GM19468 (cell line): ENCODE measurements at regions not wholly inside any gene's neighbourhood (a gene's known extent, or its start where the extent isn't known, plus 50 kb on each side); places are given as distances from the start of the nearest gene placed in this dataset.

Experiments
- ATAC-seq: cut with Tn5 transposase; IDR thresholded peaks from one replicate; pipeline ENCODE4 v1.9.1; 2021; ENCODE audit warnings: mild to moderate bottlenecking, moderate library complexity, moderate number of reproducible peaks; ENCODE audit not compliant: unreplicated experiment; ENCODE audit errors: extremely low read depth

DNA sequence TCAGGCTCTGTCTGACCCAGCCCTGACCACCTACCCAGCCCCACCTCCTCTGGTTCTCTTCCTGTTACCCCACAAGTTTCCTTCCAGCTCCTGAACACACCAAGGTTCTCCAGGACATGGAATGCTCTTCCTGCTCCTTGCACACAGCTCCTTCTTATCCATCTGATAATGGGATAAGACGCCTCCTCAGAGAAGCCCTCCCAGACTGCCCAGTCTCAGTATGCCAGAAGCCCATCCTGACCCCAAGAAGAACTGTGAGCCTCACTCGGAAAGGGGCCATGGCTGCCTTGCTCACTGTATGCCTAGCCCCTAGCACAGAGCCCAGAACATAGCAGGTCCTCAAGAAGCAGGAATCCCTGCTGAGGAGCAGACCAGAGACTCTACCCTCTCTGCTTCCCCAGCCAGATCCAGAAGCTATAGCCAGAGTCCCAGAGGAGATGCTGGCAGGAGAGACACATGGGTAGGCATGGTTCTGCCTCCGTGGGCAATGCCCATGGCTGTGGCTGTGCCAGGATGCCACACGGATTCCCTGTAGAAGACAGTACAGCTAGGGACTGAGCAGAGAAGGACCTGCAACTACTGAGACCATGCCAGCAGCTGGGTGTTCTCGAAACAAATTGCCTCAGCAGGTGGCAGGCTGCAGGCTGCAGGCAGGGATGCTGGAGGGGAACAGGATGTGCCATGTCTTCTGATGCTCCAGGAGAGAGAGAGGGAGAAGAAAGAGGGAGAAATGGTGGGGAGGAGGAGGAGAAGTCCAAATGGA lies 74.0 kb upstream of the LINGO1 start:
- no peak for ATAC-seq

GRCh38 chr15:77702211-77702957 lies 69.7 kb upstream of the LINGO1 start:
- no peak for ATAC-seq

DNA sequence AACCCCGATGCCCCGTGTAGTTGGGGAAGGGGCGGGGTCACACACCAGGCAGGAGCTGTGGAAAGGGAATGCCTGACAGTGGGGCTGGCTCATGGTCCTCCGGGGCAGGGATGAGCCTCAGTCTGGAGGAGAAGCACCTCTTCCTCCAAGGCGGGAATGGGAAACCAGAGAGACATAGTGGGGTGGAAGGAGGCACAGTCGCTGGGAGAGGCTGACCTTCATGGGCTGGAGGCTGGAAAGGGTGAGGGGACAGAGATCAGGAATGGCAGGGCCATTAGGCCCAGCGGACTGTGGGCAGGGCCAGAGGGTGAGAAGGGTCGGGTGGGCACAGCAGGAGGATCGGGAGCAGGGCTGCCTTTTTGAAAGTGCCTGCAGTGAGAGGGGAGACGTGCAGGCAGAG lies 65.8 kb upstream of the LINGO1 start:
- ATAC-seq, result no peak

DNA sequence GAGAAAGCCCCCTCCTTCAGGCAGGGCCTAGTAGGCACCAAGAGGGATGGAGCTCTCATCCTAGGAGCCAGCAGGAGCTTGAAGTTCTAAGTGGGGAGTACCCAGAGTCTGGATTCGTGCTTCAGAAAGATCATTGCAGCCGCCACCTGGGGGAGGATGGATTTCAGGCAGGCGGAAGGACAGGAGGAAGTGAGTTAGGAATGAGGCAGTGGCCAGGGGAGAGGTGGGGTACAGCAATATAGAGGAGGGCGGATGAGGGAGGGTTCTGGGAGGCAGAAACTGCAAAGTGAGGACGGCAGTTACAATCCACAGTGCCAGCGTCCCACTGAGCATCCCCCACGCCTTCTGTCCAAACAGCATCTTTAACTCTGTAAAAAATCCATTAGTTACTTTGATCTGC lies 65.2 kb upstream of the LINGO1 start:
- no peak for ATAC-seq

DNA sequence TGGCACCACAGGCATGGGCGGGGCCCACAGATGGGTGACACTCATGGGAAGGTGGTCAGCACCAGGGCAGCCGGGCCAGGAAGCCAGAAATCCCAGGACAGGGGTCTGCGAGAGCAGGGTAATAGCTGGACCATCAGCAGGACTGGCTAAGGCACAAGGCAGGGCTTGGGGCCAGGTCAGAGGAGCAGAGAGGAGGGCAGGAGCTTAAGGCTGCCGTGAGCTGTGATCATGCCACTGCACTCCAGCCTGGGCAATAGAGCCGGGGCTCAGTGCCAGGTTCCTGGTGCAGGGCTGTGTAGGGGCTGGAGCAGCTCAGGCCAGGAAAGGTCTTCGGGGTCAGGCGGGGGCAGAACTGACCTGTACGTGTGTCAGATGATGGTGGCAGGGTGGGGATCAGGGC lies 64.2 kb upstream of the LINGO1 start:
- no peak for ATAC-seq

DNA sequence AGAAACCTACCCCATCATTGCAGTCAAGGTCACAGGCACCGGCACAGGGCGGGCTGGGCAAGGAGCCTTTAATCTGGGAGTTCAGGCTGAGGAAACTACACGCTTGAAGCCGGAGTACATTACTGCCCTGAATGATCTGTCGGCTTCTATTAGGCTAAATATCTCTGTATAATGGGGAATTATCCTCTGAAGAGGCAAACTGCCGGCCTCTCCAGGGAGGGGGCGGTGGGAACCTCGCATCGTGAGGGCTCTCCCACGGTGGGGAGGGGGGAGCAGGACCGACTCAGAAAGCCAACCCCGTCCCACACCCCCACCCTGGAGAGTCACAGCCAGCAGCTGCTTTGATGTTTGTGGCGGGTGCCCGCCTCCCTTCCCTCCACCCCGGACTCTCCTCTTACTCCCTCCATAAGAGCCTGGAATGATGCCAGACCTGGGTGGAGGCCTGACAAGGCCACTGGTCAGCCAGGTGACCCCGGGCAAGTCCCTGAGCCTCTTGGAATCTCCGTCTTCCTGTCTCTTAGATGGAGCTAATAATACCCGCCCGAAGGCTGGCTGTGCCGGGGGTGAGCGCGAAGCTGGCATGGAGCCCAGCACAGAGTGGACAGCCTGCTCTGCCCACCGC lies 63.4 kb upstream of the LINGO1 start:
- ATAC-seq, result no peak

GRCh38 chr15:77695548-77695947 lies 62.8 kb upstream of the LINGO1 start:
- ATAC-seq, result no peak

- no peak for ATAC-seq
These were observed 60.9 kb upstream of the LINGO1 start for GRCh38 chr15:77693576-77693975.

GRCh38 chr15:77692614-77693013 lies 59.9 kb upstream of the LINGO1 start:
- no peak for ATAC-seq

- ATAC-seq, result no peak
These were observed 58.9 kb upstream of the LINGO1 start for GRCh38 chr15:77691607-77692006.

DNA sequence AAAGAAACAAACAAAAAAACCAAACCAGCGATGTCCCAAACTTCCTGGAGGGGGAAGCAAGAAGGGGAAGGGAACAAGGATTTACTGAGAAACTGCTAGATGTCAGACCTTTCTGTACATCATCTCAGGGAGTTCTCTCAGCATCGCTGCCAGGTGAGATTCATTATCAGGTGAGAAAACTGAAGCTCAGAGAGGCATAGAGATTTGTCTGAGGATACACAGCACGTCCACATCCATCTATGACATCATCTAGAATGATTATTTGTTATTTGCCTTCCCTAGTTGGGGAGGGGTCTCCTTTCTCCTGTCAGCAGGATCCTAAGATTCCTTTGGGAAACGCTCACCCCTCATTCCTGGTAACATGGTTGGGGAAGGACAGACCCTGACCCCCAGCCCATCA lies 57.1 kb upstream of the LINGO1 start:
- ATAC-seq, result no peak

GRCh38 chr15:77688693-77689092 lies 56.0 kb upstream of the LINGO1 start:
- ATAC-seq, result no peak

- ATAC-seq, result no peak
These were observed 55.6 kb upstream of the LINGO1 start for GRCh38 chr15:77688266-77688665.

GRCh38 chr15:77685082-77685815 lies 52.5 kb upstream of the LINGO1 start:
- ATAC-seq, result no peak

DNA sequence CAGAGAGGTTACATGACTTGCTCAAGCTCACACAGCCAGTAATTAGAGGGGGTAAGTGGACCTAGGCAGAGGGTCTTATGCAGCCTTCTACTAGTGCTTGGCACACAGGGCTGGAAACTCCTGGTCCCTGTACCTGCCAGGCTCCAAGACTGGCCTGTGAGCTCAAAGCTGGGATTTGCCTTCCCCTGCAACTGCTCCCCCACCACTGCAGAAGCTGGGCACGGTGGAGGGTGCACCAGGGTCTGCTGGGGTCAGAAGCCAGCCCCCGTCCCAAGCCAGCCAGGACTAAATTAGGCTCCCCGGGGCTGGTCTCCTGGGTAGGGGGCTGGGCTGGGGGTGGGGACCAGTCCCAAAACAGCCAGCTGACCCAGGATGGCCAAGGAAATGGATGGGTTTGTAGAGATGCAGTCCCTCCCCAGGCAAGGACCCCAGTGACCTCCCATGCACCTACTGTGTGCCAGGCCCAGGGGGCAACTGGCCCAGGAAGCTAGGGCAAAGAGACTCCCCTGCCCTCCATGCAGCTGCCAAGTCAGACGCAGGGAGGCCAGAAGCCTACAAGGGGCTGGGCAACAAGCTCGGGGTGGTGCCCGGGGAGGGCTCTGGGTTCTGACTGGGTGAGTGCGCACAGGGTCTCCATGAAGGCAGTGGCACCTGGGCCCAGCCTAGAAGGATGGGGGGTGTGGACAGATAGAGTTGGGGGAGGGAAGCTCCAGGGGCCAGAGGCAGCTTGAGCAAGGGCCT lies 51.8 kb upstream of the LINGO1 start:
- ATAC-seq, result no peak

GRCh38 chr15:77682564-77682963 lies 49.9 kb upstream of the LINGO1 start:
- ATAC-seq, result no peak
